Stimulated activated CD4-positive, alpha-beta T cell treated with anti-CD3 and anti-CD28 coated beads, Interleukin-4, amount 100 ng/mL, for 24 hours (primary cell): ENCODE measurements at regions not wholly inside any gene's neighbourhood (a gene's known extent, or its start where the extent isn't known, plus 50 kb on each side); places are given as distances from the start of the nearest gene placed in this dataset.

Source experiments
- DNase-seq: peaks from one replicate; pipeline ENCODE4 v3.0.0-alpha.2; 2020

GRCh38 chr4:123856689-123857545 is 460.3 kb downstream of the SPRY1 start:
- DNase-seq, result no peak

GRCh38 chr4:123858465-123858864 is 461.9 kb downstream of the SPRY1 start:
- DNase-seq, result no peak

- DNase-seq, result no peak
Measured at GRCh38 chr4:123862812-123863211, 466.2 kb downstream of the SPRY1 start.

- DNase-seq, result no peak
Measured at GRCh38 chr4:123866796-123867195, 470.2 kb downstream of the SPRY1 start.

- no peak for DNase-seq
Measured at GRCh38 chr4:123867910-123868587, 471.5 kb downstream of the SPRY1 start.

GRCh38 chr4:123869286-123870215 is 473.0 kb downstream of the SPRY1 start:
- DNase-seq, result no peak

- DNase-seq, result no peak
Measured at GRCh38 chr4:123870216-123870876, 473.8 kb downstream of the SPRY1 start.

GRCh38 chr4:123871341-123871740 is 474.7 kb downstream of the SPRY1 start:
- no peak for DNase-seq

- no peak for DNase-seq
Measured at GRCh38 chr4:123874063-123874462, 477.5 kb downstream of the SPRY1 start.

GRCh38 chr4:123876143-123876542 is 479.5 kb downstream of the SPRY1 start:
- no peak for DNase-seq

- DNase-seq, result no peak
Measured at GRCh38 chr4:123876671-123877101, 480.1 kb downstream of the SPRY1 start.

GRCh38 chr4:123877551-123877950 is 481.0 kb downstream of the SPRY1 start:
- no peak for DNase-seq

GRCh38 chr4:123878976-123879375 is 482.4 kb downstream of the SPRY1 start:
- no peak for DNase-seq

GRCh38 chr4:123880631-123881030 is 484.0 kb downstream of the SPRY1 start:
- no peak for DNase-seq

GRCh38 chr4:123884922-123885321 is 488.3 kb downstream of the SPRY1 start:
- no peak for DNase-seq

GRCh38 chr4:123889507-123889906 is 492.9 kb downstream of the SPRY1 start:
- DNase-seq, result no peak

GRCh38 chr4:123890889-123891288 is 494.3 kb downstream of the SPRY1 start:
- no peak for DNase-seq

- DNase-seq, result no peak
Measured at GRCh38 chr4:123891881-123892280, 495.3 kb downstream of the SPRY1 start.

- DNase-seq, result no peak
Measured at GRCh38 chr4:123892368-123892976, 495.9 kb downstream of the SPRY1 start.

GRCh38 chr4:123893011-123893981 is 496.7 kb downstream of the SPRY1 start:
- no peak for DNase-seq
